GM18526 (cell line): ENCODE measurements at regions not wholly inside any gene's neighbourhood (a gene's known extent, or its start where the extent isn't known, plus 50 kb on each side); places are given as distances from the start of the nearest gene placed in this dataset.

ENCODE experiments used
- POLR2A ChIP-seq: IDR thresholded peaks from 3 replicates; pipeline ENCODE4 v1.6.1; 2011; ENCODE audit not compliant: insufficient read length; ENCODE audit errors: extremely low read depth

DNA sequence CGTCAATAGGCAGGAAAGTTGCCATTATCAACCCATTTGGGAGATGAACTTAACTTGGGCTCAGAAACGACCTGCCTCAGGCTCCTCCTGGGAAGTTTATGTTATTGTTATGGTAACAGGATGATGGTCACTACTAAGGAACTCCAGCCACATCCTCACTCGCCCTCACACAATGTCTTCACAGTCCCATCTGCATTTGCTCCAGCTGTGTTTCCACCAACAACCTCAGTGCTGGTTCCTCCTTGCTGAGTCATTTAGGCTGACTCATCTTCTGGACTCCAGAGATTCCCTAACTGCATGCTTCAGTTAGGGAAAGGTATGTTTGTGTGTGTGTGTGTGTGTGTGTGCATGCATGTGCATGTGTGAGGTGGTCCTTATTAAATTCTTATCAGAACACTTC lies 293.4 kb upstream of the BOD1L1 start:
- TF ChIP-seq POLR2A: no peak

DNA sequence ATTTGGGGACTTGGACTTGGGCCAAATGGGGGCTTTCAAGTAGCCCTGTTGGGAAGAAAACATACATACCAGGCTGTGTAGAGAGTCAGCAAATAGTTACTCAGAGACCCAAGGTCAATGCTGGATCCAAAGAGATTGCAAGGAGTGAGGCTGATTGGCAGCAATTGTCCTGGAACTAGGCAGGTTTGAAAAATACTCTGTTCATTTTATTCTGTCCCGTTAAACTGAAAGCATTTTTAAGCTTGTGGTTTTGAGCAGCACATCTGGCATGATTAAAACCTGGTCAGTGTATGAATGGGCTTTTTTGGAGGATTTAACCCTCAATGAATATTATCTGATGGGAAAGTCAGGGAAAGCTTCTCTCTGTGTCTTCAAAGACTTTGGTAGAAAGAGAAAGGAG lies 294.3 kb upstream of the BOD1L1 start:
- no peak for TF ChIP-seq POLR2A

DNA sequence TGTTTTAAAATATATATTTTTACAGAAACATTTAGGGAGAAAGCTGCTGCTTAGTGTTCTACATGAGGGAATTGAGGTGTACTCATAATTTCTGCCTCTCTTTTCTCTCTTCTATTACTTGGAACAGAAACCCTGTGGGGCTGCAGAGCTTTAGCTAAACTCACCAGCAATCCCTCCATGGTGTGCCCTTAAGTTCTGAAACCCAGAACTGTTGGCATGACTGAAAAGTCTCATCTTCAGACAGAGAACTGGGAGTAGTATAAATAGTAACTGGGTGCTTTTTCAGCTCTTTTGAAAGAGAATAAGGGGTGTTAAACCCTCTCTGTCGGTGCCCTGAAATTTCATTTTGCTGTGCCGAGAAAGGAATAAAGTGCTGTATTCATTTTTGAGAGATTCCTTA lies 294.9 kb upstream of the BOD1L1 start:
- no peak for TF ChIP-seq POLR2A

DNA sequence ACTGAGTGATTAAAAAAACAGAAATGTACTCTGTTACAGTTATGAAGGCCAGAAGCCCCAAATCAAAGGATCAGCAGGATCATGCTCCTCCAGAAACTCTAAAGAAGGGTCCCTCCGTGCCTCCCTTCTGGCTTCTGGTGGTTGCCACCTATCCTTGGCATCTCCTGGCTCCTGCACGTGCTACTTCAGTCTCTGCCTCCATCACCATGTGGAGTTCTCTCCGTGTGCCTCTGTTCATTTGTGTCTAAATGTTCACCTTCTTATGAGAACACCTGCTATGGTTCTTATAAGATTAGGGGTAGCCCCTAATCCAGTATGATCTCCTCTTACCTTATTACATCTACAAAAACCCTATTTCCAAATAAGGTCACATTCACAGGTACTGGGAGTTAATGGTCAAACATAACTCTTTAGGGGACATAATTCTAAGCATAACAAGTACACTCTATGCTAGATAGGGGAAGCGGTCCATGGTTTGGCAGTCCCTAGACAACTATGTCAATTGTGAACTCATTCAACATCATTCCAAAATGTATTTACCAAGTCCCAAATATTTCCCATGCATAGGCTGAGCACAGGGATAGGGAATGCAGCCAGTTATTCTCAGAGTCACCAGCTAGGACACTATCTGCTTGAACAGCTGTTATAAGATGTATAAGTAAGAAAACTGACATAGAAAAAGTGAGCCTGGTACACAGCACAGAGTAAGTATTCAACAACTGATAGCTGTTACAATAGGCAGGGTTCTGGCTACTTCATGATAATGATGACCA lies 295.5 kb upstream of the BOD1L1 start:
- TF ChIP-seq POLR2A: no peak

DNA sequence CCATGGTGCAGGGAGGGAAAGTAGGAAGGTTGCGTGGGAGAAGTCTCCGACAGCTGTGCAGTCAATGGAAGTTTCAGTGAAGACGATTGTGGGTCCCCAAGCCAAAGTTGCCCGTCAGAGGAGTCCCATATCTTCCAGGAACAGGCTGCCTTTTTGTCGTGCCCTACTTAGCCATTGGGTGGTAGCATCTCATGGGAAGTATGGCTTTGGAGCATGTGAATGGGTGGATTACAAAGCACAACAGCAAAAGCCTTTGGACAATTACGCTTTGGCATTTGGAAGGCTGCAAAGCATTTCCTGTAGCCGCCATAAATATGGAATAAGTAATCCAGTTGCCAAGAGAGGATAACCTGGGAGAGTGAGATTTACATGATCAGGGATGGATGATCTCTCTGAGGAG lies 300.7 kb upstream of the BOD1L1 start:
- no peak for TF ChIP-seq POLR2A

DNA sequence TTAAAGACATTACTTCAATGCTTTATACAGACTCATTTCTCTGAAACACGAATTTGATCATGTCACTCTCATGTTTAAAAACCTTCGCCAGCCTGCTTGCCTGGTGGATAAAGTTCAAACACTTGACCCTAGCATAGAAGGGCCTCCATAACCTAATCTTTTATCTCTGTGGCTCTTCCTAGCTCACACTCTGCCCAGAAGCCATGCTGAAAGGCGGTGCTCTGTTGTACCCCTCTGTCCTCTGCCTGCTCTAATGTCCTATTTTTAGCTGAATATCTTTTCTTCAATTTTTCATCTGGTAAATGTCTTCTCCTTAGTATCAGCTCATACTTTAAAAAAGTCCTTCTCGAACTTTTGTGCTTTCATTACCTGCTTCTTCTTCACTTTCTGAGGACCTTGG lies 302.6 kb upstream of the BOD1L1 start:
- TF ChIP-seq POLR2A: no peak

DNA sequence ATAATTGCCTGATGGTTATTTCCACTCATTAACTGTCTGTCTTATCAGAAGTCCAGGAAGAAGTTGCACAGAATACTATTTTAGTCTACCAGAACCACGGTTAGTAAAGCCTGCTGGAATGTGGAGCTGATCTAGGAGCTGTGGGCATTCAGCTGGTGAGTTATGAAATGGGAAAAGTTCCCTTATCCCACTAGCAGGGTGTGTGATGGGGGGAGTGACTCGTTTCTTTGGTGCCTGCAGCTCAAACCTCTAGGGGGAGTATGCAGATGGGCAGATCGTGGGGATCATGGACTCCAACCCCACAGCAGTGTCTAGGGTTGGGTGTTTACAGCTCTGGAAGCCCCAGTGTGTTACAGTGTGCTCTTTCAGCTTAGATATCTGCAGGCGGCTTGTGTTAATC lies 305.7 kb upstream of the BOD1L1 start:
- TF ChIP-seq POLR2A: no peak

DNA sequence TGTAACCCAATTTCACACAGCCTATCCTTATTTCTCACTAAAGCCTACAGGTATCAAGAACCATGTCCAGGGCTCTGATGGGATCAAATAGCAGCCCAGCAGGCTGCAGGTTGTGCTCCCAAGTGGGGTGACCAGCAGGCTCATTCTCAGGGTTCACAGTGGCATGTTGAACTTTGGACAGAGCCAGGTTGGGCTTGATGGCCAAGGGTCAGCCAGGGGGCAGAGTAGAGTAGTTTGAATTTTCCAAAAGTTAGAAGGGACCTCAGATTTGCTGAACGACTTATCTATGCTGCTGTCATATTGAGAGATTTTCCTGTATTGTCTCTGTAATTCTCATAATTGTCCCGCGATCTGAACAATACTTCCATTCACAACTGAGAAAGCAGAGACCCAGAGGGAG lies 310.8 kb upstream of the BOD1L1 start:
- TF ChIP-seq POLR2A: no peak

DNA sequence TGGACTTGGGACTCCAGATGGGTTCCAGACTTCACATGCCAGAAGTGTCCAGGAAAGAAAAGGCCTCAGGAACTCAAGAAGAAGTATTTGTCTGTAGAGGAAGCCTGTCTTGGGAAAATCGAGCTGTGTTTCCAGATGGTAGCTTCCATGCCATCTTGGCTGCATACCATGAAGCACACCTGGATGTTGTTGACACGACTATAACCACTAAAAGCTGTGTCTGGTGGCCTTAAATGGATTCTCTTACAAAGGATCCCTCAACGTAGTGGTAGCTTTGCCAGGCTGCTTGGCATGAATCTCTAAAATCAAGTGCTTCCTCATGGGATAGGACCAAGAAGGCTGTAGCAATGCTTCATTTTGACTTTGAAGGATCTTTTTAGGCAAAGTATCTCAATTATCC lies 313.4 kb upstream of the BOD1L1 start:
- TF ChIP-seq POLR2A: no peak

DNA sequence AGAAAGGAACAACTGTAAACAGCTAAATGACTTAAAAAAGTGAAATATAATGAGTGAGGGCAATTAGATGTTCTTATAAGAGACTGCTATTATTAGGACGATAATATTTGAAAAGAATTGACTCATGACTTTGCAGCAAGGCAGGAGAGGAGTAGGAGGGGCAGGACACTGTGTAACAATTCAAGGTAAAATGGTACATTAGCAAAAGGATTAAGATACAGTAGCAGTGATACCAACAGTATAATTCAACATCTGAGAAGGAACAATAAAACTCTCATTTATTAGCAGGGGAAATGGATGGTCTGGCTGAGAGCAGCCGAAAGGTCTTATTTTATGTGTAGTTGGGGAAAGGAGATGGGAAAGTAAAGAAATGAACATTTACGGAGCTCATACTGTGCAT lies 315.5 kb upstream of the BOD1L1 start:
- TF ChIP-seq POLR2A: no peak

DNA sequence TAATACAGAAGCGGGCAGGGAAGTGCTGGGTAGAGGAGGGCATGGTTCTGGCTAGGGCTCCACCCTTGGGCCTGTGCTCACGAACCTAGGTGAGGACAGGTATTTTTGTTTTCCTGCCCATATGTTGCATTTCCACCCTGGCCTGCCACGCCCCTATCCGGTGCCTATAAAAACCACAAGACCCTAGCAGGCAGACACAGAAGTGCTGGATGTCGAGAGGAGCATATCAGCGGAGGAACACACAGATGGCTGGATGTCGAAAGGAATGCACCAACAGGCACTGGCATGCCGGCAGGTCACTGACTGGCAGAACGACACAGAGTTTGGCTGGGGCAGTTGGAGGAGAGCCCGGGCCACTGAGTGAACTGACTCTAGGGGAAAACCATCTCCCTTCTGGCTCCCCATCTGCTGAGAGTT lies 316.6 kb upstream of the BOD1L1 start:
- TF ChIP-seq POLR2A: no peak

DNA sequence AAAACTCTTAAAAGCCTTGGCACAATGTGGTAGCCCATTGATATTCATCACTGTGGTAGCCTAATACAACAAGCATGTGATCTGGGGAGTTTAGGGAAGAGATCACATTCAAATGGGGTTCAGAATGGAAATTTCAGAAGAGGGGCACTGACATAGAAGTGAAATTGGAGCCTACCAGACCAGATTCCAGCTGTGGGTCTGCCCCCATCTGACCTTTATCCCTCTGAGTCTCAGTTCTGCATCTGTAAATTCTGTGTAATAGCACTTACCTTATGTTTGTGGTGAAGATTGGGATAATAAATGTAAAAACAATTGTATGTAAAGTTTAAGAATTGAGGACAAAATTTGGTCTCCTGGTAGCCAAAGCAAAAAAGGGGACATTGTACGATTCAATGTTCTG lies 320.4 kb upstream of the BOD1L1 start:
- TF ChIP-seq POLR2A: no peak

DNA sequence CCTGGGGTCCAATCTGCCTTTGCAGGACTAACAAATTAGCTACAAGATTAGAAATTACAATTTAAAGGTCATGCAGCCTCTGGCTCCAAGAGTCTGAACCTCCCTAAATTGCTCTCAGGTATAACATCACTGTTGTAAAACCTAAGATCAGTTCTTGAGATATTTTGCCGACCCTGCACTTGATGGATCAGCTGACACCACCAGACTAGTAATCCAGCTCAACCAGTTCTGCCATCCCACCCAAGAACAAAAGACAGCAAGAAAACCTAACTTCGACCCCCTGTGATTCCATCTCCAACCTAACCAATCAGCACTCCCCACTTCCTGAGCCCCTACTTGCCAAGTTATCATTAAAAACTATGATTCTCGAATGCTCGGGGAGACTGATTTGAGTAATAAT lies 323.0 kb upstream of the BOD1L1 start:
- TF ChIP-seq POLR2A: no peak

DNA sequence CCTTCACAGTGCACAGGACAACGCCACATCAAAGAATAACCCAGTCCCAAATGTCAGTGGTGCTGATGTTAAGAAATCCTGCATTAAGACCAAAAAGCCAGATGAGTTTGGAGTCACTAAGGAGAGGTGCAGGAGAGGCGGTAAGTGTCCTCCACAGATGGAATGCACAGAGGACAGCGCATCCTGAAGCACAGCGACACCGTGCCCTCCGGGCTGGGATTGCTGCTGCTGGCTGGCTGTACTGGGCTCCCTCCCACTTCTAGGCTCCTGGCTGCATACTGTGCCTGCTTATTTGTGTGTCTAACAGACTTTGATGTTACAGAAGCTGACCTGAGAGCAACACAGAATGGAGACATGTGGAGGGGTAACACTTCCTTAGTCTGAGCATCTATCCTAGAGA lies 325.6 kb upstream of the BOD1L1 start:
- TF ChIP-seq POLR2A: no peak

DNA sequence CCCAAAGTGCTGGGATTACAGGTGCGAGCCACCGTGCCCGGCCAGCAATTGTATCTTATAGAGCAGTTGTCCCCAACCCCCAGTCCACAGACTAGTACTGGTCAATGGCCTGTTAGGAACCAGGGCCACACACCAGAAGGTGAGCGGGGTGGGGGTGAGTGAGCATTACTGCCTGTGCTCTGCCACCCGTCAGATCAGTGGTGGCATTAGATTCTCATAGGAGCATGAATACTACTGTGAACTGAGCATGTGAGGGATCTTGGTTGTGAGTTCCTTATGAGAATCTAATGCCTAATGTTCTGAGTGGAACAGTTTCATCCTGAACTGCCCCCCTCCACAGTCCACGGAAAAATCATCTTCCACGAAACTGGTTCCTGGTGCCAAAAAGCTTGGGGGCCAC lies 328.0 kb upstream of the BOD1L1 start:
- TF ChIP-seq POLR2A: no peak

DNA sequence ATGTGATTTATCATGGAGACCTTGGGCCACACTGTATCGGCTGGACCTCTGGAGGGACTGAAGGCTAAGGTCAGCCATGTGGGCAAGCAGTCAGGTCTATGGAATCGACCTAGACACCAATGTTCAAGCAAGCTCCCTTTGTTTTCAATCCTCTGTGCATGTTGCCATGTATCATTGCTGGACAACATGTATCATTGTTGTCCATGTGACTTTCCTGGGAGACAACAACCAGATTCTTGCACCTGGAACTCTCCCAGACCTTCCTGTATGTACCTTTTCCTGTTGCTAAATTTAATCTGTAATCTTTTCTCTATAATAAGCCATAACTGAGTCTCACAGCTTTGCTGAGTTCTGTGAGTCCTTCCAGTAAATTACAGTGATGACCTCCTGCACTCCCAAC lies 329.4 kb upstream of the BOD1L1 start:
- TF ChIP-seq POLR2A: no peak

DNA sequence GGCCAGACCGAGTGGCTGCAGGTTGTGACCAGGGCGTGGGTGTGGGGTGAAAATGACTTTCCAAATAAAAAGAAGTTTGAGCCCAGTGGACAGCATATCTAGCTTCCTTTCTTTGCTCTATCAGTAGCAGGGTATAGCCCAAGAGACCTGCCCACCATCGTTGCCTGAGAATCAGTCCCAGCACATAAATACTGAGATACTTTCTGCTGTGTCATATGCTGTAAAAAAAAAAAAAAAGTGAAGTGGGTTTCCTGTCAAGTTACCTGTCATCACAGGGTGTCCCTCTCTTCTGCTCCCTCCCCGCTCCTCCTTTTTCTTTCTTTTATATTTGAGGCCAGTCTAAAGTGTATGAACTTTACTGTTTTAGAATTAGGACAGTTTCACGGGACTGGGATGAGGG lies 330.3 kb upstream of the BOD1L1 start:
- TF ChIP-seq POLR2A: no peak
